ENCODE measurements at regions not wholly inside any gene's neighbourhood (a gene's known extent, or its start where the extent isn't known, plus 50 kb on each side); places are given as distances from the start of the nearest gene placed in this dataset.

DNA sequence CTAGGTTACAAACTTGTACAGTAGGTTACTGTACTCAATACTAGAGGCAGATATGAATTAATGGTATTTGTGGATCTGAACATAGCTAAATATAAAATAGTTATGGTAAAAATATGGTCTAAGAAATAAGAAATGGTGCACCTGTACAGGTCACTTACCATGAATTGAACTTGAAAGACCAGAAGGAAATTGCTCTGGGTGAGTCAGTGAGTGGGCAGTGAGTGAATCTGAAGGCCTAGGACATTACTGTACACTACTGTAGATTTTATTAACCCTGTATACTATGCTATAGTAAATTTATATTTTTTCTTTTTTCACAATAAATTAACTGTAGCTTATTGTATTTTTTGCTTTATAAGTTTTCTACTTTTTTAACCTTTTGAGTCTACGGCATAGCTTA is 1020.4 kb downstream of the CDH18 start:
- TF ChIP-seq POLR2A (IDR thresholded peaks at IDR 0.05): no peak
- TF ChIP-seq, protein P1, sequence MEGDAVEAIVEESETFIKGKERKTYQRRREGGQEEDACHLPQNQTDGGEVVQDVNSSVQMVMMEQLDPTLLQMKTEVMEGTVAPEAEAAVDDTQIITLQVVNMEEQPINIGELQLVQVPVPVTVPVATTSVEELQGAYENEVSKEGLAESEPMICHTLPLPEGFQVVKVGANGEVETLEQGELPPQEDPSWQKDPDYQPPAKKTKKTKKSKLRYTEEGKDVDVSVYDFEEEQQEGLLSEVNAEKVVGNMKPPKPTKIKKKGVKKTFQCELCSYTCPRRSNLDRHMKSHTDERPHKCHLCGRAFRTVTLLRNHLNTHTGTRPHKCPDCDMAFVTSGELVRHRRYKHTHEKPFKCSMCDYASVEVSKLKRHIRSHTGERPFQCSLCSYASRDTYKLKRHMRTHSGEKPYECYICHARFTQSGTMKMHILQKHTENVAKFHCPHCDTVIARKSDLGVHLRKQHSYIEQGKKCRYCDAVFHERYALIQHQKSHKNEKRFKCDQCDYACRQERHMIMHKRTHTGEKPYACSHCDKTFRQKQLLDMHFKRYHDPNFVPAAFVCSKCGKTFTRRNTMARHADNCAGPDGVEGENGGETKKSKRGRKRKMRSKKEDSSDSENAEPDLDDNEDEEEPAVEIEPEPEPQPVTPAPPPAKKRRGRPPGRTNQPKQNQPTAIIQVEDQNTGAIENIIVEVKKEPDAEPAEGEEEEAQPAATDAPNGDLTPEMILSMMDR (IDR thresholded peaks at IDR 0.05): no peak
- WGBS, 2 donors: 94 to 96% methylated on average over 1 of the region's 1 CpG
- H3K4me1 ChIP-seq: no peaks in the 10 kb centered on the region
- no peaks in the 10 kb centered on the region for H3K27me3 ChIP-seq
- intact Hi-C loops (cut with DNase I; ENCODE audit: low total_unique reads): no loop called here
- H3K9me3 ChIP-seq: no peaks in the 10 kb centered on the region
- H3K36me3 ChIP-seq (ENCODE audit: low read depth, missing control alignments): no peaks in the 10 kb centered on the region
- no peak overlapping the region for H3K27ac ChIP-seq
- DNase-seq: no peak
- no peak overlapping the region for H3K4me3 ChIP-seq

DNA sequence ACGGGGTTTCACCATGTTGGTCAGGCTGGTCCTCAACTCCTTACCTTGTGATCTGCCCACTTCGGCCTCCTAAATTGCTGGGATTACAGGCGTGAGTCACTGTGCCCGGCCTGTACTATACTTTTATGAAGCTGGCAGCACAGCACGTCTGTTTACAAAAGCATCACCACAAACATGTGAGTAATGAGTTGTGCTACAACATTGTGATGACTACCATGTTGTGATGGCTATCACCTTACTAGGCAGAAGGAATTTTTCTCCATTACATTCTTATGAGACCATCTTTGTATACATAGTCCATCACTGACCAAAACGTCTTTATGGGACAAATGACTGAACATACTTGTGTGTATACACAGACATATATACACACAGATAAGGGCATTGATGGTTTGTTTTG is 1019.0 kb downstream of the CDH18 start:
- intact Hi-C loops (cut with DNase I; ENCODE audit: low total_unique reads): no loop called here
- Histone ChIP-seq H3K27ac (no peak overlapping the region), H3K27me3 (no peaks in the 10 kb centered on the region), H3K4me1 (no peaks in the 10 kb centered on the region), H3K9me3 (no peaks in the 10 kb centered on the region), H3K36me3 (ENCODE audit: low read depth, missing control alignments) (no peaks in the 10 kb centered on the region), H3K4me3 (no peak overlapping the region)
- TF ChIP-seq POLR2A (IDR thresholded peaks at IDR 0.05): no peak
- TF ChIP-seq, protein P1 (IDR thresholded peaks at IDR 0.05): no peak
- WGBS, 2 donors: 77 to 92% methylated on average over 6 of the region's 6 CpGs
- no peak for DNase-seq

DNA sequence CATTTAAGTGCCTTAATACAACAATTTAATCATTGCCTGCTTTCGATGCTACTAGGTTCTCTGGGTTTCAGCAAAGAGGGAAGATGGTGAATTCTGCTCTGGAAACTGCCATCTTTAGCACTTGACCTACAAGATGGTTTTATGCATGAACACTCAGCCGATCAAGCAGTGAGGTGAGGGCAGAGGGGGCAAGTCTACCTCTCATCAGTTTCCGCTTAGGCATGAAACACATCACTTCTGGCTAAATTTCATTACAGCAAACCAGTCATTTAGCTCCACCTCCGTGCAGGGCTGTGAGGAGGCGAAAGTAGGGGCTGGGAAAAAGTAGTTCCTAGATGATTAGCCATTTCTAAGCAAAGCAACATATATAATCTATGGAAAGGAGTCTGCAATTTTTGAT is 1018.0 kb downstream of the CDH18 start:
- no peaks in the 10 kb centered on the region for H3K4me1 ChIP-seq
- H3K27ac ChIP-seq: no peak overlapping the region
- H3K4me3 ChIP-seq: no peak overlapping the region
- no peaks in the 10 kb centered on the region for H3K27me3 ChIP-seq
- no peak for TF ChIP-seq POLR2A (IDR thresholded peaks at IDR 0.05)
- TF ChIP-seq, protein P1 (IDR thresholded peaks at IDR 0.05): no peak
- H3K36me3 ChIP-seq (ENCODE audit: low read depth, missing control alignments): no peaks in the 10 kb centered on the region
- no peak for DNase-seq
- WGBS, 2 donors: 80 to 82% methylated on average over 5 of the region's 5 CpGs
- no peaks in the 10 kb centered on the region for H3K9me3 ChIP-seq
- intact Hi-C loops (cut with DNase I; ENCODE audit: low total_unique reads): no loop called here

DNA sequence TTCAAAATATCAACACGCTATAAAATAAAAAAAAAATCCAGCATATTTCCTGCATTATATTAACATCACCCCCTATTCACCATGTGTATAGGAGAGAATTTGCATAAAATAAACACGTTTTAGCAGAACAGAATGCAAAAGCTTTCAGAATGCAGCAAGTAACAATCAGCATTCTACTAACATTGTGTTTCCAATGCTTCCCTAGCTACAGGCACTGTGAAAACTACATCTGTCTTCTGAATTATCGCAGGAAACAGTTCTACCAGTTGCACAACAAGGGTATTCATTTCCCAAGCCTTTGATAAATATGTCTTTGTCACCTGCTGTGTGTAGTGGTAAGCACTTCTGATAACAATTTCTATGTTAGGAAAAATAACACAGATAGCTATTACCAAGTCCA is 1015.8 kb downstream of the CDH18 start:
- intact Hi-C loops (cut with DNase I; ENCODE audit: low total_unique reads): no loop called here
- TF ChIP-seq, protein P1 (IDR thresholded peaks at IDR 0.05): no peak
- no peak for TF ChIP-seq POLR2A (IDR thresholded peaks at IDR 0.05)
- H3K27me3 ChIP-seq: no peaks in the 10 kb centered on the region
- no peaks in the 10 kb centered on the region for H3K36me3 ChIP-seq (ENCODE audit: low read depth, missing control alignments)
- no peaks in the 10 kb centered on the region for H3K4me1 ChIP-seq
- WGBS, 2 donors: 59 to 68% methylated on average over 3 of the region's 3 CpGs
- no peak overlapping the region for H3K4me3 ChIP-seq
- H3K27ac ChIP-seq: no peak overlapping the region
- no peaks in the 10 kb centered on the region for H3K9me3 ChIP-seq
- no peak for DNase-seq

DNA sequence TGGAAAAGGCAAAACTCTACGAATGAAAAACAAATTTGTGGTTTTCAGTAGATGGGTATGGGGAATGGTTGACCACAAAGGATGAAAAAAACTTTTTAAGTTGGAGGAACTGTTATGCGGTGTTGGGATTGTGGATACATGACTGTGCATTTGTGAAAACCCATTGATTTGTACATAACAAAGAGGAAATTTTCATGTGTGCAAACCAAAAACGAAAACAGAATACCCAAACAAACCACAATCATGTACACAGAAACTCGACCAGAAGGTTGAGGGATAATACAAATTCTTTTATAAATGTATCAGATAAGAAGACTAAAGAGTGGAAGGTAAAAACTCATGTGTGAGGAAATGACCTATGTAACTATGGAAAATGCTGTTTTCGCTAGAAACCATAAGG is 1012.4 kb downstream of the CDH18 start:
- H3K9me3 ChIP-seq: no peaks in the 10 kb centered on the region
- no peak overlapping the region for H3K4me3 ChIP-seq
- TF ChIP-seq POLR2A (IDR thresholded peaks at IDR 0.05): no peak
- TF ChIP-seq, protein P1 (IDR thresholded peaks at IDR 0.05): no peak
- intact Hi-C loops (cut with DNase I; ENCODE audit: low total_unique reads): no loop called here
- no peaks in the 10 kb centered on the region for H3K4me1 ChIP-seq
- H3K36me3 ChIP-seq (ENCODE audit: low read depth, missing control alignments): no peaks in the 10 kb centered on the region
- 85 to 92% methylated on average over 5 of the region's 5 CpGs for WGBS, 2 donors
- H3K27ac ChIP-seq: no peak overlapping the region
- no peaks in the 10 kb centered on the region for H3K27me3 ChIP-seq
- no peak for DNase-seq
